LHCN-M2 (cell line): ENCODE measurements at regions not wholly inside any gene's neighbourhood (a gene's known extent, or its start where the extent isn't known, plus 50 kb on each side); places are given as distances from the start of the nearest gene placed in this dataset.

Experiments
- DNase-seq: peaks from one replicate; pipeline ENCODE4 v3.0.0-alpha.2; 2012; ENCODE audit warnings: low read depth

DNA sequence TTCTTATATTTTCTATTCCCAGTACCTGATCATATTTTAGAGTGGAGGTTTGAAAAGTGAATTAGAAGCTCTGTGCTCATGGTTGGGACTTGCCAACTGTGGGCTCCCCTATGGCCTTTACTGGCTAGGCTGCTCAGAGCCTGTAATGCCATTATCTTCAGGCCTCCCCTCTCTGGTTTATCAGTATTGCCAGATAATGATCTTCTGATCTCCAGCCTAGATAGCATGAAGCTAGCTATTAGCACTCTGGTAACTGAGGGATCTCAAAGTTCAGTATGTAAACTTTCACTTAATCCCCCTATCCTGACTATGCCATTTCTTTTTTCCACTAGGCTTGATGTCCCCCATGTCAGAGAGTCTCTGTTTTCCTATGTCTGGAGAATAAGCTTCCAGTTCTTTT, 393.7 kb upstream of the CITED2 start:
- DNase-seq: no peak

DNA sequence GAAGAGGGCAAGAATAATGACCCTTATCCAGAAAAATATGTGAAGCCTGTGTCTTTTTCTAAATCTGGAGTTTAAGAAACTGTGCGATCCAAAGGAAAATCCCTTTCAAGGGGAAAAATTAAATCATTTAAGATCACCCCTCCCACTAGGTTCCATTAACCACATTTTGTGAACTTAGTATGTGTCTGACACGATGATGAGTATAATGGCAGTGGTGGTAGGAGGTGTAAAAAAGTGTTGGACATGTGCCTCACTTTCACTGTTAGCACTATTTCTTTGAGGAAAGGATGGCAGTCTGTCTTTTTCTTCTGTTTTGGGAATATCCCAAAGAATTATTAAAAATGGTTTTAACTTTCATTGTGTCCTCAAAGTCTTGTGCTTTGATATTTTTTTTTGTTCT, 392.3 kb upstream of the CITED2 start:
- DNase-seq: no peak

DNA sequence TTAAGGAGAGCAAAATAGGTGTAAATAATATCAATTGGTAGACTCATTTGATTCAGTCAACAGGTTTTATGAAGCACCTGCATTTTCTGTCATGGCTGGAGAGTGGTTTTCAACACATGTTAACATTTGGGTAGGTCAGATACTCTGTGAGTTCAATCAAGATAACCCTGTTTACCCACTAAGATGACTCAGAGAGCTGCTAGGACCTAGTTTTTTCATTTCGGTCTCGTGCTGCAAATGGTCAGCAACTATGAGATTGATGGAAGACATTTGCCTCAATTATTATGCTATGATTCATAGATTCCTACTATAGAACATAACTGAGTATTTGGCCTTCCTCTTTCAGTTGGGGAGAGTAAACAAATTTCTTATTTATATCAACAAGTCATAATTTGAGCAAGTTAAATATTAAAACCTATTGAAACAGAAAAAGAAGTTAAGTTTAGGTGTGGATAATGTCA, 391.4 kb upstream of the CITED2 start:
- DNase-seq: peak; percentile 94

DNA sequence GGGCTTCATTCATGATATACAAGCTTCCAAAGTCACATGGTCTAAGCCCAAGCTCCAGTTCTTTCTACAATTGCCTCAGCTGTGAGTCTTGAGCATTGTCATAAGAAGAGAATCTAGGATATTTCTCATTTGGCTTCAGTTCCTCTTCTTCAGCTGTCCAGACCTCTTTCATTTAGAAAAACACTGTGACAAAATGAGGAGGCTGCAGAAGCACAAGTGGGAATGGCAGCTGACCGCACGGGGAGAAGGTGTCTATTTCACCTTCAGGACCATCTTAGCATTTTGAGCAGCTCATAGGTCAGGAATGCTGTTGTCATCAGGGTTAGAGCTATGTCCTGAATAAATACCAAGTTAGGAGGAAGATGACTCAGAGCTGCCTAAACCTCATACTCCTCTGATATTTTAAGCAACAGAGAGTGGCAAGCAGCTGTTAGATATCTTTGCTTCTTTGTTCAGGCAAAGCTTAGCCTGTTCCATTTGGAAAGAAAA, 390.1 kb upstream of the CITED2 start:
- DNase-seq: peak; percentile 100

DNA sequence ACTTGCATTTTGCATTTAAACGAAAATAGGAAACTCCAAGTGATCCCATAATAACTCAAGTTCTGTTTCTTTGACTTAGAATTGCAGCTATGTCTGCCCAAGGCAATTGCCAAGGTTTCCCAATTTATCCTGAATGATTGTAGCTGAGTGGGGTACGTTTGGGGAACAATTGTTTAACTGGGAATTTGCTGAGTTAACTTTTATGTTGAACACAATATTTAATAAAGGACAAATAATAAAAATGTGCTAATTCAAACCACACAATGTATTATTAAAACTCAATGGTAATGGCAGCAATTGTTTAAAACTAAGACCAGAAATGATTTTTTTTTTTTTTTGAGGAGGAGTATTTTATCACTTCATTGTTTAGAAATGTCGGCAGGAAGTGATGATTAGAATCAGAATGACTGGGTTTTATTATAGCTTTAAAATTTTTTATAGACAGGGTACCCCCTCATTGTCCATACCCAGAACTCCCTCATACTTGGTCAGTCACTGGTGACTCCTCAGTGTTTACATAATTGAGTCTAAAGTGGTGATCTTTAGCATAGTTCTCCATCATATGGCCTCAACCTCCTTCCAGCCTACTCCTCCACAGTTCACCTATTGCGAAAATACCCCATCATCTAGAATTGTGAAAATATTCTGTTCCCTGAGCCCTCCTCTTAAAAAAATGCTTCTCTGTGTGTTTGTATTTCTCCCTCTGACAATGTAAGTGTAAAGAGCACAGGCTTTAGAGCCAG, 389.2 kb upstream of the CITED2 start:
- peak; percentile 35 for DNase-seq

DNA sequence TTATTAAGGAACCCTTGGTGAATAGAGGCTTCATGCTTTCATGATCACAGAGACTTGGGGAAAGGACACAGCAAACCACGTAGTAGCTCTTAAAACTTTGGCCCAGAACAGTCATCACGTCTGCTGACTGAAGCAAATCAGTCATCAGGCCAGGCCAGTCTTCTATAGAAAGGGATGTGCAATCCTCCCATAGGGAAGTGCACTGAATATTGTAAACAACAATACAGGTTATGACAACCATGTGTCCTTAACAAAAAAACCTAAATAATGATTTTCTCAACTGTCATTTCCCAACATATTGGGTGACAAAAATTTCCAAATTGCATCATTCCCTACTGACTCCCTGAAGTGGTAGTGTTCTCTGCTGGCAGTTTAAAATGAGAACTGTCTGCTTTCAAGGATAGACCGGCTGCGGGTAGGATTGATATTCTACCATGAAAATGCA, 388.2 kb upstream of the CITED2 start:
- DNase-seq: peak; percentile 68

DNA sequence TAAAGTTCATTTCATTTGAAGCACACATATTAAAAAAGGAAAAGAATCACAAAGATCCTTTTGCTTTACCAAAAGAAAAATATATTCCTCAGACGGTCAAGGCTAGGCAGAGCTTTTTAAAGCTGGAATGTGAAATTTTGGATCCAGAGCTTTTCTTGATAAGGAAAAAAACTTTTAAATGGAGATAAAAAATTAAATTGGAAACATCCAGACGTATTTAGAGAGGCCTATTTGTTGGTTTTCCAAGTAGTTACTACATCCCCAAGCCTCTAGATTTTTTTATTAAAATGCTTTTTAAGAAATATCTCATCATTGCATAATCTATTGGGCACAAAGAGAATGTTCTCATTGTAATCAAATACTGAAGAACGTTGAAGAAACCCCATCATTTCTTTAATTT, 385.7 kb upstream of the CITED2 start:
- DNase-seq: no peak

DNA sequence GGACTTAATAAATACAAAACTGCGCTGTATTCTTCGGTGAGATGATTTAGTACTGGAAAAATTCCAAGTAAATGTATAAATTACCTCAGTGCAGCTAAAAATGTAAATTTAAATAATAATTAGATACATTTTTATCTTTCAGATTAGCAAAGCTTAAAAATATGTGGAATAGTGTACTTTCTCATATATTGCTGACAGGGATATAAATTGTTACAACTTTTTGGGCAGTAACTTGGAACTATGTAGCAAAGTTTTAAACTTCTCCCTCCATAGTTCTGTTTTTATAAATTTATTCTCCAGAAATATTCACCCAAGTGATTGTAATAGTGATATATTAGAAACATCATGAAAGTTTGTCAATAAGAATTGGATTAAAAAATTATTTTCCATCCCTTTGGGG, 384.6 kb upstream of the CITED2 start:
- no peak for DNase-seq

DNA sequence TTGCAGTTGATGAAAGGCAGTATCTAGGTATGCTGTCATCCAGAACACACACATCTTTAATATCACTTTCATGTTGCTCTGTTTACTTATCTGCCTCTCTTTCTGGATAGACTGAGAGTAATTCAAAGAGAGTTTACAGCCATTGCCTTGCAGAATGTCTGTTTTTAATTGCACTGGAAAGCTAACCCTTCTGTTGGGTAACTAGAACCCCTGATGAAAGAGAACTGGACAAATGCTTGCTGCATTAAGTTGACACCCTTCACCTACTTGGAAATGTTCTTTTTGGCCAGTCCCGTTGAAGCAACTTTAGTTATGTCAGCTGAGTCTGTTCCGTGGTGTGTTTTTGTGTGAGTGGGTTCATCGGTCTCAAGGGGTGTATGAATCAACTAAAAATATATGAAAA, 383.8 kb upstream of the CITED2 start:
- DNase-seq: peak; percentile 66

DNA sequence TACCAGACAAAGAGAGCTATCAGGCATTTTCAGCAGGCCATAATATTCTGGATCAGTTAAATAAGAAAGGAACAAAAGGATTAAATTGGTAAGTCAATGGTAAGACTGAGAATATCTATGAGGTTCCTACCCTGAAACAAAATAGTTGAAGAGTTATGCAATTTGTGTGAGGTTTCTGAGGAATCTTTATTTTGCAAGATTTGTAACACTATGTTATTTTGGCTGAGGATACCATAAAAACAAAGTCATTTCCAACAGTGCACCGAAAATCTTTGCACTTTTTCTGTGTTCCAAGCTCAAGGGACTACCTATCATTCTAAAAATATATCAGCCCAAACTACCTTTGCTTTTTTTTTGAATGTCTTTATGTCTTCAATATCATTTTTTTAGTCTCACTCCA, 383.3 kb upstream of the CITED2 start:
- DNase-seq: peak; percentile 69

DNA sequence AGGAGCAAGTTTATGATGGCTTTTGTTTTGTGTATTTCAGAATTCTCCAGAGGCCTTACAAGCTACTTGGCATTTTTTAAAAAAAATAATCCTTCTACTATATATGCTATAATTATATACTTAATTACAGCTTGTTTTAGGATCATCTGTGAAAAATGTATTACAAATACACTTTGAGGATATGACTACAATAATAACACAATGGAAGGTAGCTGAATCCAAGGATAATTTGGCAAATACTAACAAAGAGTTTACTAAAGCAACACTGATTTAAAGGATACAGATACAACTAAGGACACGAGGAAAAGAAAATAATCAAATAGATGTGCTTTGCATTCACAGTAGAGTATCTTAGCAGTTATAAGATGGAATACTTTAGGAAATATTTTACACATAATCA, 381.9 kb upstream of the CITED2 start:
- DNase-seq: no peak

DNA sequence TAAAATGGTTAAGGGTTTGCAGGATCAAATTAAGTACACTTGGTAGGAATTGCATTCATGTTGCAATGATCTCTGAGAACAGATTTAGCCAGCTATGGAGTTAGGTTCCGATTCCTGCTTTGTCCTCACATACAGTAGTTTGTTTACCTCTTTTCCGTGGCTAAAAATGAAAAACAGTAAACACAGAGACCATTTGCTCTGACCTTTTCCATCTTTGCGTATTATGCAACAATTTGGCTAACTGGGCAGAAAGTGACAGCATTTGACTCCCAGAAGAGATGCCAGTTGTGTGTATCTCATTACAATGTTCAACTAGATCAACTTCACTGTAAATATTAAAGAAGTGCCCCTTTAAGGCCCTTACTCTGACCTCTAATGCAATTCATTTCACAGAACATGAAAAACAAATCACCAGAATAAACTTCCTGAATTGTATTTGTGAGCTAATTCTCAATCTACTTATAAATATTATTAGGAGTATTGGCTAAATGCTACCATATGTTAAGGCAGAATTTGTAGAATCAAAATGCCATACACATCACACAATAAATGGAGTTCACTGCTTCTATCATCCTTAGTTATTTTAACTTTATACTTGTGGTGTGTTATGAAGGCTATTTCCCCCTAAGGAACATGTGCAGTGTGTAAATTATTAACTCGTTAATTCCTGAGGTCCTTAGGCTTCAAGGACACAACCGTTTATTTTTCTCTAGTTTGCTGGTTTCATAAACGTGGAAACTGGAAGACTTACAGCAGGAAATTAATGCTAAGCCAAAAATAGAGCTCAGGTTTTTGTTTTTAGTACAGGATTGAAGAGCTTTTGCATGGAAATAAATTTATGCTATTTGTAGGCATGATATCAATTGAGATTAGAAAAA, 380.7 kb upstream of the CITED2 start:
- peak; percentile 44 for DNase-seq

DNA sequence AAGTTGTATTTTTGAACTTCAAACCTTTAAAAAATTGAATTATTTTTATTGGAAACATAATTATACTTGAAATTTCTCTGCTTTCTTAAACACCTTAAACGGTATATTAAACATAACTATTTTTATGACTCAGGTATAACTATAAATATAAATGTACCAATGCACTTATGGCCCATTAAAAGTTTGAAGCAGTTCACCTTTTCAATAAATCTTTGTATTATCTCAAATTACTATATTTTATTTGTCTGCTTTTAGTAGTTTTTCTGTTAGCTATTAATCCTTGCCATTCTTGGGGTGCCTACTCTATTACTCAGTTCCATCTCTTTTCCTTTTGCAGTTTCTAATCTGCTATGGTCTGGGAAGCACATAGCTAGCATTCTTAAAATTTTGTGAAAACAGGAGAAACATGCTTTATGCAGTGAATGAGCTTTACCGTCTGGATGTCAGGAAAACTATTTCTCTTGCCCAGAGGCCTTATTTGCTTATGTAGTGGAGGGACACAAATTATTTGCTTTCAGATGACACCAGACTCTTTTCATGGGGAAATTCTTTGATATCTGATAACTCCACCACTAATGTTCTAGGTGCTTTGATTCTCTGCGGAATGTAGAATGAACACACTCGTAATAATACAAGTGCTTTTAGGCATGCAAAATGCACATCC, 378.9 kb upstream of the CITED2 start:
- DNase-seq: peak; percentile 75

DNA sequence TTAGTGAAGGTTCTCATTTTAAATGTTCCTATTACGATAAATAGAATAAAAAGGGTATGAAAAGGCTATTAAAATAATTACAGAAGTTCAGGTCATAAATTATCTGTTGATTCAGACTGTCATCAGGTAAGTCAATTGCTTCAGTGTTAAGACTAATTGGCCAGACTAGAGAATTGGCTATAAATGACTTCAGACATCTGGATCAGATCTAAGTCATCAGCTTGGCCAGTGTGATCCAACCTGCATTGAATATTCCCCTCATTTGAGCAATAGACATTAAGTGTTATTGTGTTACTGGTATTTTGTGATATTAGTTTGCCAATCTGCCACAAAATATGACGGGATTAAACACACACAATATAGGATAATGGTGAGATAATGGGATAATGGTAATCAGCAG, 377.6 kb upstream of the CITED2 start:
- DNase-seq: no peak

DNA sequence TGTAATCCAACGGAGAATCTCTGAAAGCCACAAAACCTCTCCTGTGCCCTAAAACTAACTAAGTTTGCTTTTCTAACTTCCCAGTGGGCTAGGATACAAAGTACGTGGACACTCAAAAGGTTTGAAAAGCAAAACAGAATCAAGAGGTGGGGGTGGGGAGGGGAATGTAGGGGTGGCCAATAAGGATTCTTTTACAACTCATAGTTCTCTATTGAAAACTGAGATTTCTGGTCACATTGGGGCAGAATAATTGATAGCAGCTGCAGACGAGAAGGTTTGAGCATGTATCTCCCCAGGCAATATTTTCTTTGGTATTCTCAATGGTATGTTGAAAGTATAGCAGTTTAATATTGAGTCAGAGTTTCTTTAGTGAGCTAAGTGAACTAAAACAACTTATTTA, 376.7 kb upstream of the CITED2 start:
- DNase-seq: no peak

DNA sequence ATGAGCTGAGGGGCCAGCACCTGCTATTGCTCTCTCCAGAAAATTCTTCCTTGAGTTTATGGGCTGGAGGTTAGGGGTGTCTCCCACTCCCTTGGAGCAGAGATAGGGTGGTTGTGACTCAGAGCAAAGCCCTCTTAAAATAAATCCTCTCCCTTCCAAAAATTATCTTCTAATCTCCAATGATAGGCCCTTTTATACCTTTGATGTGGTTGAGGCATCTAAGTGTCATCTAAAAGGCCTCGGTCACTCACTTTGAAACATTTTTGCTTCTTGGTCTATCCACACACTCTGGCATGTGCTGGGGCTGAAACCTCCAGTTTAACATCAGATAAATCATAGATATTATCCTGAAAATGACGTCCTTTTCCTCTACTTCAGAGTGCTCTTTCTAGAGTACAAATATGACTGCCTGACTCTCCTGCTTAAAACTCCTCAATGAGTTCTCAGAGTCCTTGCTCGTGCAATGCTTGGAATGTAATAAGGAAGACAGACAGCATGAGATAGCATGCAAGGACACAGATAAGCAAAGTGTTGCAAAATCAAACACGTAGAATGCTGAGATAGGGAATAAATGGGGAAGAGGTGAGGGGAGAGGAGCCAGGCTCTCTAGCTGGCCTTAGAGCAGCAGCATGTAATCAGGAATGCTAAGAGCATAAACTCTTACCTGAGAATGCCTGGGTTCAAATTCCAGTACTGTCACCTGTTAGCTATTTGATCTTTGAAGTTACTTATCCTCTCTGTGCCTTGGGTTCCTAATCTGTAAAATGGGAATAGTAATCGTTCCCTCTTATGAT, 374.1 kb upstream of the CITED2 start:
- DNase-seq: no peak

DNA sequence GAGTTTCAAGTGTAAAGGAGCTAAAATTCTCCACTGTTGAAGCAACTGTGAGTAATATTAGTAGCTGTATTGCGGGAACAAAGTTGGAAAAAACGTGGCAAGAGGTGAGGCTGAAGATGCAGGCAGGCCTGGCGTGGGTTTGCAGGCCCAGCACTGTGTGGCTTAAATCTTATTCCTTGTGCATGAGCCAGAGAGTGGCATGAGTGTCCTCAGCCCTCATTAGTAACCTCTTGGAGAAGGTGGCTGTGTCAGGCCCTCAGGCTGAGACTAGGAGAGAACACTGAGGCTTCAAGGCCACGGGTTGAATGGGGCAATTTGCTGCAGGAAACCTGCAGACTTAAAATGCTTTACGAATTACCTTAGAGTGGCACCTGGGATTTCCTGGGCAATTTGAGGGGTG, 372.7 kb upstream of the CITED2 start:
- no peak for DNase-seq

DNA sequence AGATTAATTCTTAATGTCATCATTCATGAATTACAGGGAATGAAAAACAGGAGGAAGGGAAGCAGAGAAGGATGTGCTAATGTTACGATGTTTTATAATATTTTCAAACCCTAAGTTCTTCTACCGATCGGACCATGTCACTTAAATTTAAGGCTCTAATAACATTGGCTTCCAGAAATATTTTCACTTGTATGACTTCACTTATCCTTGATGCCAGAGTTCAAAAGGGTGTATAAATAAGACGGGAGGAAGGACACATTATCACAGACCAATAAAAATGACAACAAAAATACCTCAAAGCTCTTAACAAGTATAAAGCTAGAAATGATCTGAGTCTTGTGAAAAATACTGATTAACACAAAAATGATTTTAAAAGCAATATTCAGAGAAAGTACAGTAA, 370.4 kb upstream of the CITED2 start:
- no peak for DNase-seq

DNA sequence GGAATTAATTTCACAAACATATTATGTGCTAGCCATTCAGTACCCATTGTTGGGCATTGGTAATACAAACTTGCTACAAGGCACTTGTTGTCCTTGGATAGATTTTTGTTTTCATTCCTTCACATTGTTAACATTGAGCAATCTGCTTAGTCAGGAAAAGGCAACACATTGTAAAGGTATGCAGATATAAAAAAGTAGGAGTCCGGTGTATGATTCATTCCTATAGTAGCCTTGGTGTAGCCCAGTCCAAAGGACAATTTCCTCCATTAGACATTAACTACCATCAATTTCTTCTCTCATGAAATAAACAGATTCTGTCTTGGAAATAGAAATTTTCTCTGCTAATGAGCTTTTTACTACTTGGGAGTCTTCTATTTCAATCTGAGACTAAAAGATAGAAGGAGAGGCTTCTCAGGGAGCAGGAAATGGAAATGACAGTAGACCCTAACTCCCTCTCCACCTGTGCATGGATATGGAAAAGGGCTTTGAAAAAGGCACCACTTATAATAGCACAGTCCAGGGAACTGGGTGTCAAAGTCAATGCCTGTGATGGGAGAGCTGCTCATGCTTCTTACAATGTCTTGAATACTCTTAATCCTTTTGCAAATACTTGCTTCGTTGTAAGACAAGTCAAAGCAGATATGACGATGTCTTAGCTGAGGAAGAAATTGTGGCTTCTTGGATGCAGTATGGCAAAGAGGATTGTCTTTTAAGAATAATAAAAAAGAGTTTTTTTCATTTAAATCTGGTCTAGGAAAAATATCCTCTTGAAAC, 369.4 kb upstream of the CITED2 start:
- peak; percentile 95 for DNase-seq

DNA sequence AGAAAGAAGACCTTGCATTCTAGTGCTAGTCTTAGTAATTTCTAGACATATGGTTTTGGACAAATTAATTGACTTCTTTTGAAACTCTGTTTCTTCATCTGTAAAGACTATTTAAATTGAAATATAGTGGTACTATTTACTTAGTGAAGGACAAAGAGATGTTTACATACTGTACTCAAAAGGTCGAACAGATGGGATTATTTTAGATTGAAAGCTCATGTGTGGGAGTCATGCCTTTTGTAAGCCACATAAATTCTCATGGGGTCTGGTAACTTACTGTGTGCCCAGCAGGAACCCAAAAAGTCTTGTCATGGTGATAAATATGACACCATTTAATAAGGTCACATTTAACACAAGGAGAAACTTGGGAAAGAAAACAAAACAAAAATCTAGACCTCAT, 368.2 kb upstream of the CITED2 start:
- peak; percentile 35 for DNase-seq
